Mesenchymal stem cell (in vitro differentiated cells and primary cell): ENCODE measurements at regions not wholly inside any gene's neighbourhood (a gene's known extent, or its start where the extent isn't known, plus 50 kb on each side); places are given as distances from the start of the nearest gene placed in this dataset.

Experiments
- DNase-seq: peaks from one replicate; pipeline ENCODE4 v3.0.0-alpha.2; 2013
- H2AFZ ChIP-seq: one replicate; pipeline ENCODE4 v1.6.1; 2013; ENCODE audit warnings: low read depth, mild to moderate bottlenecking, control low read depth, inconsistent platforms, low read length, moderate library complexity
- H2AK5ac ChIP-seq: 2 replicates; pipeline ENCODE4 v1.6.1; 2013; ENCODE audit warnings: low read length, moderate library complexity, mild to moderate bottlenecking, inconsistent platforms; ENCODE audit not compliant: severe bottlenecking
- H2BK120ac ChIP-seq: one replicate; pipeline ENCODE4 v1.6.1; 2013; ENCODE audit warnings: low read depth, mild to moderate bottlenecking, inconsistent platforms, low read length, moderate library complexity
- H2BK12ac ChIP-seq, 2 experiments: one replicate each; pipeline ENCODE4 v1.6.1; 2013; ENCODE audit warnings: inconsistent platforms in 2 of 2, low read length in 2 of 2, mild to moderate bottlenecking in 2 of 2, moderate library complexity in 2 of 2, control low read depth in 1 of 2
- H2BK15ac ChIP-seq: one replicate; pipeline ENCODE4 v1.6.1; 2013; ENCODE audit warnings: mild to moderate bottlenecking, low read depth, inconsistent platforms; ENCODE audit not compliant: poor library complexity, severe bottlenecking
- H2BK5ac ChIP-seq: 2 replicates; pipeline ENCODE4 v1.6.1; 2013; ENCODE audit warnings: low read depth, mild to moderate bottlenecking, low read length, control low read depth, inconsistent platforms; ENCODE audit not compliant: poor library complexity, severe bottlenecking
- H3K14ac ChIP-seq, 2 experiments: one replicate each; pipeline ENCODE4 v1.6.1; 2013; ENCODE audit warnings: inconsistent platforms in 2 of 2, low read length in 2 of 2, control low read depth in 1 of 2, mild to moderate bottlenecking in 1 of 2, moderate library complexity in 1 of 2
- H3K18ac ChIP-seq, 2 experiments: one replicate each; pipeline ENCODE4 v1.6.1; 2013; ENCODE audit warnings: inconsistent platforms in 2 of 2, low read length in 2 of 2, control low read depth in 1 of 2, low read depth in 1 of 2, mild to moderate bottlenecking in 1 of 2
- H3K23ac ChIP-seq, 2 experiments: one replicate each; pipeline ENCODE4 v1.6.1; 2013; ENCODE audit warnings: inconsistent platforms in 2 of 2, low read length in 2 of 2, mild to moderate bottlenecking in 2 of 2, moderate library complexity in 2 of 2, control low read depth in 1 of 2
- H3K27ac ChIP-seq: 2 replicates; pipeline ENCODE4 v1.5.1; 2013; ENCODE audit warnings: mild to moderate bottlenecking, moderate library complexity, low read length, control low read depth, inconsistent platforms; ENCODE audit not compliant: poor library complexity, severe bottlenecking
- H3K27me3 ChIP-seq, 2 experiments: 2 replicates each; pipeline versions ENCODE4 v1.6.1 to v1.7.0; 2013; ENCODE audit warnings: low read length in 2 of 2, mild to moderate bottlenecking in 2 of 2, moderate library complexity in 2 of 2, control low read depth in 1 of 2, inconsistent platforms in 1 of 2; ENCODE audit not compliant: control insufficient read depth in 1 of 2, insufficient read depth in 1 of 2
- H3K36me3 ChIP-seq, 2 experiments: 2 replicates each; pipeline versions ENCODE4 v1.6.1 to v1.7.0; 2013; ENCODE audit warnings: low read length in 2 of 2, control low read depth in 1 of 2, inconsistent platforms in 1 of 2, low read depth in 1 of 2, mild to moderate bottlenecking in 1 of 2; ENCODE audit not compliant: insufficient read depth in 2 of 2, control insufficient read depth in 1 of 2
- H3K4ac ChIP-seq, 2 experiments: one replicate each; pipeline ENCODE4 v1.6.1; 2013; ENCODE audit warnings: inconsistent platforms in 2 of 2, low read length in 2 of 2, mild to moderate bottlenecking in 2 of 2, moderate library complexity in 2 of 2, control low read depth in 1 of 2, low read depth in 1 of 2
- H3K4me1 ChIP-seq: 2 replicates; pipeline ENCODE4 v1.6.1; 2013; ENCODE audit warnings: low read depth, low read length, control low read depth; ENCODE audit not compliant: control insufficient read depth, insufficient read depth
- H3K4me2 ChIP-seq: 2 replicates; pipeline ENCODE4 v1.6.1; 2013; ENCODE audit warnings: low read length, mild to moderate bottlenecking, inconsistent platforms; ENCODE audit not compliant: poor library complexity, severe bottlenecking
- H3K4me3 ChIP-seq, 2 experiments: 2 replicates each; pipeline versions ENCODE4 v1.5.1 to v1.7.0; 2013; ENCODE audit warnings: low read length in 2 of 2, mild to moderate bottlenecking in 2 of 2, control low read depth in 1 of 2, low read depth in 1 of 2; ENCODE audit not compliant: insufficient read depth in 1 of 2
- H3K79me1 ChIP-seq: replicated peaks from 2 replicates; pipeline ENCODE4 v1.6.1; 2013; ENCODE audit warnings: mild to moderate bottlenecking, control low read depth, low read length, inconsistent platforms; ENCODE audit not compliant: poor library complexity, severe bottlenecking
- H3K9ac ChIP-seq: 2 replicates; pipeline ENCODE4 v1.7.0; 2013; ENCODE audit warnings: mild to moderate bottlenecking, low read length, moderate library complexity
- H3K9me3 ChIP-seq: 2 replicates; pipeline ENCODE4 v1.7.0; 2013; ENCODE audit warnings: mild to moderate bottlenecking, low read length; ENCODE audit not compliant: control insufficient read depth
- H4K8ac ChIP-seq: one replicate; pipeline ENCODE4 v1.6.1; 2013; ENCODE audit warnings: inconsistent platforms, mild to moderate bottlenecking, low read length, moderate library complexity
- H4K91ac ChIP-seq: one replicate; pipeline ENCODE4 v1.6.1; 2013; ENCODE audit warnings: mild to moderate bottlenecking, low read length, inconsistent platforms
- WGBS: methylation state at CpG from one replicate; pipeline ENCODE4 v1.1.7; 2013; ENCODE audit warnings: mixed read lengths; 5-methylcytosine and 5-hydroxymethylcytosine counted together

DNA sequence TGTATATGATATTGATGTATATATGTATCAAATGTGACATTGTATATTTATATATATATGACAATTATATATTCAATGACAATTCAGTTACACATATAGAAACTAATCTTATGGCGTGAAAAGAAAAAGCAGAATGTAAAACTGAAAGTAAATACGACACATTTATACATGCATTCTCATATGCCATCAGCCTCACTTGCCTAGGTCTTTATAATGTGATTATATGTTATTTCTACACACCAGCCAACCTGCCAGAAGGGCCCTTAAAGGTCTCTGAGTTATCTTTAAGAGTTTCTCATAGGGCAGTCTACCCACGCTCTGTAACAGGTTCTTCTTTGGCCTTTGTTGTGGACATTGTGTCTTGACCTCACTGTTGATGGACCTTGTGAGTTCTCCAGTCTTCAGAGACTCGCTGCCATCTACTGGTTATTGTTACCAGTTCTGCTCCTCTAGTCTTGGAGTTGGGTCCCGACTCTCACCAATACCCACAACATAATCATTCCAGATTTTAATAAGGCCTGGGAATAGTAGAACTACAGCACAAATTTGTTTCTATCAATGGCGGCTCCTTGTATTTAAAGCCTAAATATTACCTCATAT is 371.5 kb upstream of the GOLIM4 start:
- no peak overlapping the region for H3K14ac ChIP-seq
- no peak overlapping the region for H2BK12ac ChIP-seq
- no peak overlapping the region for H2BK15ac ChIP-seq
- H3K9ac ChIP-seq: no peak overlapping the region
- H3K27ac ChIP-seq: no peak overlapping the region
- H4K91ac ChIP-seq: no peak overlapping the region
- H4K8ac ChIP-seq: no peak overlapping the region
- no peaks in the 10 kb centered on the region for H3K79me1 ChIP-seq
- no peaks in the 10 kb centered on the region for H3K27me3 ChIP-seq
- no peak overlapping the region for H2BK5ac ChIP-seq
- no peak overlapping the region for H3K4ac ChIP-seq
- no peak overlapping the region for H2AK5ac ChIP-seq
- no peak overlapping the region for H3K4me3 ChIP-seq
- no peak overlapping the region for H2AFZ ChIP-seq
- H3K9me3 ChIP-seq: no peaks in the 10 kb centered on the region
- H3K4me1 ChIP-seq: no peaks in the 10 kb centered on the region
- no peak overlapping the region for H3K23ac ChIP-seq
- 79% methylated on average over 6 of the region's 6 CpGs for WGBS
- no peak overlapping the region for H3K4me2 ChIP-seq
- no peak overlapping the region for H3K18ac ChIP-seq
- H3K36me3 ChIP-seq: no peaks in the 10 kb centered on the region
- H2BK120ac ChIP-seq: no peak overlapping the region
- DNase-seq: peak; percentile 26

DNA sequence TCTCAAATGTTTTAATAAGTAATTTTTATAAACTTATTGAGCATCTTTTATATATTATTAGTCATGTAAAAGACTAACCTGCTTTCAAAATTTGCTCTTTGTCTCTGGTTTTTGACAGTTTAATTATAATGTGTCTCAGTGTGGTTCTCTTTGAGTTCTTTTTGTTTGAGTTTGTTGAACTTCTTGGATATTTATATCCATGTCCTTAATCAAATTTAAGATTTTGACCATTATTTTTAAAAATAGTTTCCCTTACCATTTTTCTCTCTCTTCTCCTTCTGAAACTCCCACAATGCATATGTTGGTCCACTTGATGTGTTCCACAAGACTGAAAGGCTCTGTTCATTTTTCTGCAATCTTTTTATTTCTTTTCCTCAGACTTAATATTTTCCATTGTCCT is 366.1 kb upstream of the GOLIM4 start:
- Histone ChIP-seq H3K23ac (no peak overlapping the region), H3K4me3 (no peak overlapping the region), H2BK5ac (no peak overlapping the region), H3K9me3 (peaks cover 5% of the 10 kb centered on the region), H4K91ac (no peak overlapping the region), H3K4me1 (no peaks in the 10 kb centered on the region), H3K18ac (no peak overlapping the region), H2AFZ (no peak overlapping the region), H4K8ac (no peak overlapping the region), H3K14ac (no peak overlapping the region), H3K4me2 (no peak overlapping the region), H2AK5ac (no peak overlapping the region), H2BK15ac (no peak overlapping the region), H3K36me3 (no peaks in the 10 kb centered on the region), H3K79me1 (no peaks in the 10 kb centered on the region), H2BK120ac (no peak overlapping the region), H2BK12ac (no peak overlapping the region), H3K27me3 (no peaks in the 10 kb centered on the region), H3K4ac (no peak overlapping the region), H3K27ac (no peak overlapping the region), H3K9ac (no peak overlapping the region)
- DNase-seq: no peak

DNA sequence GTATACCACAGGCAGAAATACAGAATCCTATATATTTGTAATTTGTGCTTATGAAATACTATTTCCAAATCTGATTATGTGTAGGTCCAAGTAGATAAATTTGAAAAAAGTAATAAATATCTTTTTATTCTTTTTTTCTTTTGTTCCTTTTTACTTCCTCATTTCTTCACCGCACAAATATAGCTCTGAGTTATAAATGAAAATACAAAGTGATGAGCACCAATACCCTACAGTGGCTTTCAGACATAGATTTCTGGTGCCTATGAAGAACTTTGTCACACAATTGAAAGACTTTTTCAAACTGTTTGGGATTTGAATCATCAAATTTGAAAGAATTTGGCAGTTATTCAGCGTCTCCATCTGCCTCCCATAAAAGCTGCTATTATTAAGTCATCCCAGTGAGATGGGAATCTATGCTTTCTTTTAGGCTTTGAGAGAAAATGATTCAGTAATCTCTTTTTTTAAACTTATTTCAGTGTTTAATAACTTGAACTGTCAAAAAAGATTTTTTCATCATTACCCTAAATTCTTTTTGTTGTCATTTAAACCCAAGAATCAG is 363.6 kb upstream of the GOLIM4 start:
- DNase-seq: no peak

DNA sequence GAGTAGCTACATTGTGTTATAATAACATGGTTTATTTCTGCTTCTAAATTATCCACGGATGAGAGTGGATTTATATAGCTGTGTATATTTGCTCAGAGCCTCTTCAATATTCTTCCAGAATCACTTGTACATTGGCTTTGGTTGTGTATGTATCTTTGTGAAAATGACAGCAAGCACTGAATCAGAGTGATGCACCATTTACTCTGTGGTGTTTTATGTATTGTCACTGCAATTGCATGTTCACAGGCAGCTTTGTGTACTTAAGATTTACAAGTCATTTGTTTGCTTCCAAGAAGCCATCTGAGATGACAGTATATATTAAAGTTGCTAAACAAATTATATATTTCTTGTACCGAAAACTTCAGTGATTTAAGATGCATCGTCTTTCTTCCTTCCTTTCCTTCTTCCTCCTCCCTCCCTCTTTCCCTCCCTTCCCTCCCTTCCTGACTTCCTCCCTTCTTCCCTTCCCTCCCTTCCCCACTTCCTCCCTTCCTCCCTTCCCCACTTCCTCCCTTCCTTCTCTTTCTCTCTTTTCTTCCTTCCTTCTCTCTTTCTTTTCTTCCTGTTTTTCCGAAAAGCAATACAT is 362.3 kb upstream of the GOLIM4 start:
- Histone ChIP-seq H3K27ac (no peak overlapping the region), H3K9me3 (peaks cover 5% of the 10 kb centered on the region), H2AFZ (no peak overlapping the region), H4K8ac (no peak overlapping the region), H2AK5ac (no peak overlapping the region), H3K23ac (no peak overlapping the region), H3K18ac (no peak overlapping the region), H3K4ac (no peak overlapping the region), H3K14ac (no peak overlapping the region), H3K4me3 (no peak overlapping the region), H2BK5ac (no peak overlapping the region), H3K36me3 (no peaks in the 10 kb centered on the region), H3K79me1 (no peaks in the 10 kb centered on the region), H2BK15ac (no peak overlapping the region), H3K9ac (no peak overlapping the region), H4K91ac (no peak overlapping the region), H3K4me1 (no peaks in the 10 kb centered on the region), H3K27me3 (no peaks in the 10 kb centered on the region), H2BK120ac (no peak overlapping the region), H2BK12ac (no peak overlapping the region), H3K4me2 (no peak overlapping the region)
- 93% methylated on average over 4 of the region's 4 CpGs for WGBS
- DNase-seq: no peak

More for the DNA sequence above, 363.6 kb upstream of the GOLIM4 start:
- Histone ChIP-seq H3K4me1 (no peaks in the 10 kb centered on the region), H2BK15ac (no peak overlapping the region), H3K4me2 (no peak overlapping the region), H4K91ac (no peak overlapping the region), H2BK12ac (no peak overlapping the region), H3K23ac (no peak overlapping the region), H3K79me1 (no peaks in the 10 kb centered on the region), H3K27me3 (no peaks in the 10 kb centered on the region), H2BK120ac (no peak overlapping the region), H2AK5ac (no peak overlapping the region), H4K8ac (no peak overlapping the region), H3K18ac (no peak overlapping the region), H3K36me3 (no peaks in the 10 kb centered on the region), H3K27ac (no peak overlapping the region), H3K4me3 (no peak overlapping the region), H3K14ac (no peak overlapping the region), H3K9me3 (peaks cover 5% of the 10 kb centered on the region), H2AFZ (no peak overlapping the region), H3K4ac (no peak overlapping the region), H3K9ac (no peak overlapping the region), H2BK5ac (no peak overlapping the region)
- WGBS: no CpG with 5 or more reads among the region's 2 CpGs
